ENCODE measurements at regions not wholly inside any gene's neighbourhood (a gene's known extent, or its start where the extent isn't known, plus 50 kb on each side); places are given as distances from the start of the nearest gene placed in this dataset.

DNA sequence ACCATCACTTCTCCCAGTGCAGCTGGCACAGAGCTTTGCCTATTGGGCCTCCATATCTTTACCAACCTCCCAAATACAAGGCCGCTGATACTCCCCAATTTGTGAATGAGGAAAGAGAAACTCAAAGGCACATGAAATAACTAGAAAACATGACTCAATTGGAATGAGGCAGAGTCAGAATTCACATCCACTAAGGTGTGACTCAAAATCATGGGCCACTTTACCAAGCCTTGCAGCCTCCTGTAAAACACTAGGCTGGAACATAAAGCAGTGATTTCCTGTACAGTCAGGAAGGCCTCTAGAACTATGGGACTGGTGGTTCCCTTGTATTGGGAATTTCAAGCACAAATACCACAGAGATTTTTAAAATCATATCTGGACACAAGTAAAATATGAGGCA lies 128.6 kb downstream of the DCLK3 start:
- no peak for TF ChIP-seq RXRA (CRISPR knock-in tag; IDR thresholded peaks at IDR 0.05)
- no peak for TF ChIP-seq NRL (CRISPR knock-in tag; IDR thresholded peaks at IDR 0.05; ENCODE audit: borderline replicate concordance)
- TF ChIP-seq SP1 (IDR thresholded peaks at IDR 0.05) = no peak
- no peak for TF ChIP-seq SP1 (CRISPR knock-in tag; IDR thresholded peaks at IDR 0.05)
- no peak for TF ChIP-seq ZNF83 (CRISPR knock-in tag; IDR thresholded peaks at IDR 0.05; ENCODE audit: borderline replicate concordance)
- TF ChIP-seq, protein P1, sequence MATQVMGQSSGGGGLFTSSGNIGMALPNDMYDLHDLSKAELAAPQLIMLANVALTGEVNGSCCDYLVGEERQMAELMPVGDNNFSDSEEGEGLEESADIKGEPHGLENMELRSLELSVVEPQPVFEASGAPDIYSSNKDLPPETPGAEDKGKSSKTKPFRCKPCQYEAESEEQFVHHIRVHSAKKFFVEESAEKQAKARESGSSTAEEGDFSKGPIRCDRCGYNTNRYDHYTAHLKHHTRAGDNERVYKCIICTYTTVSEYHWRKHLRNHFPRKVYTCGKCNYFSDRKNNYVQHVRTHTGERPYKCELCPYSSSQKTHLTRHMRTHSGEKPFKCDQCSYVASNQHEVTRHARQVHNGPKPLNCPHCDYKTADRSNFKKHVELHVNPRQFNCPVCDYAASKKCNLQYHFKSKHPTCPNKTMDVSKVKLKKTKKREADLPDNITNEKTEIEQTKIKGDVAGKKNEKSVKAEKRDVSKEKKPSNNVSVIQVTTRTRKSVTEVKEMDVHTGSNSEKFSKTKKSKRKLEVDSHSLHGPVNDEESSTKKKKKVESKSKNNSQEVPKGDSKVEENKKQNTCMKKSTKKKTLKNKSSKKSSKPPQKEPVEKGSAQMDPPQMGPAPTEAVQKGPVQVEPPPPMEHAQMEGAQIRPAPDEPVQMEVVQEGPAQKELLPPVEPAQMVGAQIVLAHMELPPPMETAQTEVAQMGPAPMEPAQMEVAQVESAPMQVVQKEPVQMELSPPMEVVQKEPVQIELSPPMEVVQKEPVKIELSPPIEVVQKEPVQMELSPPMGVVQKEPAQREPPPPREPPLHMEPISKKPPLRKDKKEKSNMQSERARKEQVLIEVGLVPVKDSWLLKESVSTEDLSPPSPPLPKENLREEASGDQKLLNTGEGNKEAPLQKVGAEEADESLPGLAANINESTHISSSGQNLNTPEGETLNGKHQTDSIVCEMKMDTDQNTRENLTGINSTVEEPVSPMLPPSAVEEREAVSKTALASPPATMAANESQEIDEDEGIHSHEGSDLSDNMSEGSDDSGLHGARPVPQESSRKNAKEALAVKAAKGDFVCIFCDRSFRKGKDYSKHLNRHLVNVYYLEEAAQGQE (IDR thresholded peaks at IDR 0.05; ENCODE audit: borderline replicate concordance in 1 of 2, low read depth in 1 of 2, low read length in 2 of 2) = no peak
- no peak for TF ChIP-seq KAT7 (CRISPR knock-in tag; IDR thresholded peaks at IDR 0.05; ENCODE audit: borderline replicate concordance)
- no peak for TF ChIP-seq NFKBIZ (CRISPR knock-in tag; IDR thresholded peaks at IDR 0.05)
- no peak for TF ChIP-seq NONO (IDR thresholded peaks at IDR 0.05)
- TF ChIP-seq NONO (CRISPR knock-in tag; conservative IDR thresholded peaks at IDR 0.05) = no peak
- TF ChIP-seq LCORL (IDR thresholded peaks at IDR 0.05) = no peak
- no peak for TF ChIP-seq LCORL (CRISPR knock-in tag; IDR thresholded peaks at IDR 0.05)

Measured in HepG2 (cell line).